Pancreas (tissue), 10 donors: ENCODE measurements at regions not wholly inside any gene's neighbourhood (a gene's known extent, or its start where the extent isn't known, plus 50 kb on each side); places are given as distances from the start of the nearest gene placed in this dataset.
"Not testable (repeated sequence)": the region's sequence is repeated elsewhere in the genome, so short reads cannot be mapped to it uniquely, and the experiment has no call there.

Experiments used
- ATAC-seq, 4 donors: fragments of 200-7000 bp; cut with Tn5 transposase; one replicate each; pipeline versions ENCODE4 v1.8.0 to v1.9.1; 2020; ENCODE audit warnings: mild to moderate bottlenecking in 4 of 4, moderate library complexity in 4 of 4
- DNase-seq, 6 donors: peaks; one replicate each; pipeline ENCODE4 v3.0.0-alpha.2; 2020
- FAIRE-seq: peaks from 2 replicates; lab custom pipeline; 2012; peaks lifted over from hg19 to GRCh38; lab: Jason Lieb, UNC
- H3K27ac ChIP-seq, 4 donors: fragments of 200-600 bp; sonication (generic); 1 replicate in 3 of 4; 2 replicates in 1 of 4; pipeline versions ENCODE4 v1.5.0 to v1.8.0; 2020
- H3K27me3 ChIP-seq, 4 donors: fragments of 200-600 bp; one replicate each; pipeline ENCODE4 v1.8.0; 2021
- H3K36me3 ChIP-seq, 3 donors: fragments of 200-600 bp; sonication (generic) in 1 of 3; one replicate each; pipeline versions ENCODE4 v1.5.0 to v1.8.0; 2020 to 2021
- H3K4me1 ChIP-seq, 3 donors: fragments of 200-600 bp; one replicate each; pipeline ENCODE4 v1.8.0; 2021
- H3K4me3 ChIP-seq, 4 donors: fragments of 200-600 bp; sonication (generic) in 2 of 4; one replicate each; pipeline versions ENCODE4 v1.5.0 to v1.8.0; 2020 to 2021
- H3K9me3 ChIP-seq, 4 donors: fragments of 200-600 bp; one replicate each; pipeline ENCODE4 v1.8.0; 2021
- CTCF ChIP-seq, 4 donors: fragments of 200-600 bp; sonication (generic) in 3 of 4; IDR thresholded peaks; one replicate each; pipeline versions ENCODE4 v1.5.0 to v1.8.0; 2021; ENCODE audit warnings: antibody characterized with exemption in 4 of 4
- WGBS, 2 donors: extraction: QIAGEN DNeasy Blood & Tissue Kit; methylation state at CpG; one replicate each; pipeline ENCODE4 v1.1.7; 2013; 5-methylcytosine and 5-hydroxymethylcytosine counted together
- intact Hi-C, 3 donors: fragments of 100-400 bp; cut with DNase I; formaldehyde crosslinking; loops; one replicate each; pipeline versions ENCODE4 v1.11.1 to v1.14.2; 2022
- donor health status: healthy with polysubstance abuse.
- donor health status: DM: no; HTN: no; CAD: no; lungs with moderate emphysema.
- donor health status: DM: no; HTN: no; CAD: no.
- donor health status: control.
- donor health status: control.
- donor health status: Bipolar disorder and iron deficiency.
- donor health status: DM: yes; HTN: yes; CAD: no.
- donor health status: DM: no; HTN: no; CAD: no.
- donor health status: DM: no; HTN: no; CAD: no.
- donor health status: DM: yes; HTN: yes; CAD: no.

DNA sequence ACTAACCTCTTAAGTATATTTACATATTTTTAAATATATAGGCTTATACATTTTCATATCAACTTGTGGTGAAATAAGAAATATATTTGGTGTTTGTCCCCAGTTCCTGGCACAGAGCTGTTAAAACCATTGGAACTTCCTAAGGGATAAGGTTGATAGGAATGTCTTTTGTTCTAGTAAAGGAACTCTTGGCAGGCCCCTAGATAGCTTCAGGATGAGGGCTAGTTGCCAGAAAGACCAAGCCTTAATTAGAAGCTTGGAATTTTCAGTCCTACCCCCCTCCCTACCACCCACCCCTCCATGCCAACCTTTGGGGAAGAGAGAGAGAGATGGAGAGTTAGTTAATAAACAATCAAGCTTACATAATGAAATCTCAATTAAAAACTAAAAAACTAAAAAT is 638.6 kb upstream of the ACO1 start:
- Histone ChIP-seq H3K4me3 (no peak overlapping the region), H3K27me3 (no peaks in the 10 kb centered on the region), H3K9me3 (no peaks in the 10 kb centered on the region), H3K27ac (no peak overlapping the region), H3K4me1 (no peaks in the 10 kb centered on the region), H3K36me3 (no peaks in the 10 kb centered on the region)
- intact Hi-C loops: no loop called here
- TF ChIP-seq CTCF (IDR thresholded peaks at IDR 0.05): no peak
- ATAC-seq: no peak
- FAIRE-seq: no peak
- no peak for DNase-seq

GRCh38 chr9:31753756-31754155 is 630.7 kb upstream of the ACO1 start:
- Histone ChIP-seq H3K27ac (no peak overlapping the region), H3K9me3 (no peaks in the 10 kb centered on the region), H3K36me3 (no peaks in the 10 kb centered on the region), H3K27me3 (no peaks in the 10 kb centered on the region), H3K4me3 (no peak overlapping the region), H3K4me1 (no peaks in the 10 kb centered on the region)
- DNase-seq (no peak), ATAC-seq (no peak), FAIRE-seq (no peak)
- intact Hi-C loops: no loop called here
- no peak for TF ChIP-seq CTCF (IDR thresholded peaks at IDR 0.05)

- WGBS, 2 donors: 72% methylated on average over 3 of the region's 3 CpGs
- H3K27ac ChIP-seq: no peak overlapping the region
- H3K4me3 ChIP-seq: no peak overlapping the region
- H3K36me3 ChIP-seq: no peaks in the 10 kb centered on the region
- no peak for TF ChIP-seq CTCF (IDR thresholded peaks at IDR 0.05)
- H3K27me3 ChIP-seq: no peaks in the 10 kb centered on the region
- intact Hi-C loops: no loop called here
- DNase-seq: no peak
- no peak for ATAC-seq
- no peaks in the 10 kb centered on the region for H3K9me3 ChIP-seq
- H3K4me1 ChIP-seq: no peaks in the 10 kb centered on the region
- FAIRE-seq: no peak
Measured at GRCh38 chr9:31759703-31760102, 624.7 kb upstream of the ACO1 start.

DNA sequence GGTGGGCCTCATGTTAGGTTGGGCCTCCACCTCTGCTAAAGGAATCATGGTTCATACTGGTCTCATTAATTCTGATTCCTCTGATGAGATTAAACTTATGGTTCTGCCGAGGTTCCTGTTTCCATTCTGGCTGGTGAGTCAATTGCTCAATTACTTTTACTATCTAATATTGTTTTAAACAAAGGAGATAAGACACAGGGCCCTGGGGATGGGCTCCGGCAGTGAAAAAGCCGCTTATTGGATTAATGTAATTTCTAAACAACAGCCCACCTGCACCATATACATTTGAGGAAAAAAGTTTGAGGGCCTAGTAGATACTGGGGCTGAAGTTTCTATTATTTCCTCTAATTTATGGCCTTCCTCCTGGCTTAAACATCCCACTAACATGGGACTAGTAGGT is 610.4 kb upstream of the ACO1 start:
- H3K36me3 ChIP-seq, ATAC-seq, DNase-seq, H3K27ac ChIP-seq, intact Hi-C loops, FAIRE-seq, H3K4me1 ChIP-seq, H3K27me3 ChIP-seq, H3K9me3 ChIP-seq, H3K4me3 ChIP-seq: not testable (repeated sequence)
- WGBS, 2 donors: 55 to 64% methylated on average over 3 of the region's 3 CpGs

DNA sequence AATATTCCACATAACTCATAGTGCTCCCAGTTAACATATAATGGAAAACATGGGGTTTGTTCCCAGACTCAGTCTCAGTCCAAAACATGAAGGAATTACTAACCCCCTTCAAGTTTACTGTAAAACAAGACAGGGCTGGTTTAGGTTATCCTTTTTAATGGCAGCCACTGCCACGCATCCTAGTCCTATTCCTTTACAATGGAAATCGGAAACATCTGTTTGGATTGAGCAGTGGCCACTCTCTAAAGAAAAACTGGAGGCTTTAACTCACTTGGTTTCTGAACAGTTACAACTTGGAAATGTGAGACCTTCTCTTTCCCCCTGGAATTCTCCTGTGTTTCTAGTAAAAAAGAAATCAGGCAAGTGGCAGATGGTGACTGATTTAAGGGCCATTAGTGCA is 609.9 kb upstream of the ACO1 start:
- Histone ChIP-seq H3K27ac (no peak overlapping the region), H3K4me3 (no peak overlapping the region), H3K36me3 (no peaks in the 10 kb centered on the region), H3K4me1 (no peaks in the 10 kb centered on the region), H3K9me3 (no peaks in the 10 kb centered on the region), H3K27me3 (no peaks in the 10 kb centered on the region)
- DNase-seq: no peak
- TF ChIP-seq CTCF (IDR thresholded peaks at IDR 0.05): no peak
- ATAC-seq: no peak
- intact Hi-C loops: no loop called here
- no peak for FAIRE-seq
- WGBS, 2 donors: 54 to 76% methylated on average over 2 of the region's 2 CpGs

DNA sequence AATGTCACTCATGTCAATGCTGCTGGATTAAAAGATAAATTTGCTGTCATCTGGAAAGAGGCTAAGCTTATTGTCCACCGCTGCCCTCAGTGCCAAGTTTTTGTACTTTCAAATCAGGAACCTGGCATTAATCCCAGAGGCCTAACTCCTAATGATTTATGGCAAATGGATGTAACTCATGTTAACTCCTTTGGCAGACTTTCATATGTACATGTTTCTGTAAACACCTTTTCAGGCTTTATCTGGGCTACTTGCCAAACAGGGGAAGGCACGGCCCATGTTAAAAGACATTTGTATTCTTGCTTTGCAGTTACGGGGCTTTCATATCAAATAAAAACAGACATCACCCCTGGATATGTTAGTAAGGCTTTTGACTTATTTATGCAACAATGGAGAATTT is 608.0 kb upstream of the ACO1 start:
- intact Hi-C loops: no loop called here
- H3K4me1 ChIP-seq: no peaks in the 10 kb centered on the region
- DNase-seq: no peak
- TF ChIP-seq CTCF (IDR thresholded peaks at IDR 0.05): no peak
- H3K27ac ChIP-seq: no peak overlapping the region
- FAIRE-seq: no peak
- no peaks in the 10 kb centered on the region for H3K9me3 ChIP-seq
- 11 to 22% methylated on average over 3 of the region's 3 CpGs for WGBS, 2 donors
- H3K27me3 ChIP-seq: no peaks in the 10 kb centered on the region
- H3K36me3 ChIP-seq: no peaks in the 10 kb centered on the region
- H3K4me3 ChIP-seq: no peak overlapping the region
- no peak for ATAC-seq
